ENCODE measurements at regions not wholly inside any gene's neighbourhood (a gene's known extent, or its start where the extent isn't known, plus 50 kb on each side); places are given as distances from the start of the nearest gene placed in this dataset.

DNA sequence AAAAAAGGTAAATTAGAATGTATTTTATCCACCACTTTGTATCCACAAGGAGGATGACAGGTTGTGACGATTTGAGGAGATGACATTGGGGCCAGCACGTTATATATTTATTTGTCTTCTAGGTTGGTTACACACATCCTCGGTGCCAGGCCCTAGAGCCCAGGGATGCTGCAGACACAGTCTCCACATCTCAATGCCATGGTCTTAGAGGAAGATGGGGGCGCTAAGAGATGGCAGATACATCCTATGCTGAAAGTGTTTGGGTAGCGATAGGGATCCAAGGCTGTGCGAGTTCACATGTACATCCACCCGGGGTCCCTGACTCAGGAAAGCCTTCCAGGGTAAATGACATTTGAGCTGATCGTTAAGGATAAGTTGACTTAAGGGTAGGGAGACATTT lies 193.1 kb upstream of the GSC start:
- Histone ChIP-seq H3K4me1 (peaks cover 7% of the 10 kb centered on the region; the same call in 1 of the 2 replicates), H4K20me1 (no peaks in the 10 kb centered on the region), H3K36me3 (no peaks in the 10 kb centered on the region), H3K9ac (no peak overlapping the region), H3K9me3 (no peaks in the 10 kb centered on the region), H3K27ac (no peak overlapping the region), H3K27me3 (no peaks in the 10 kb centered on the region), H3K4me3 (no peak overlapping the region), H3K4me2 (no peak overlapping the region)
- no peak for TF ChIP-seq Cebpa-rat (IDR thresholded peaks at IDR 0.05)

DNA sequence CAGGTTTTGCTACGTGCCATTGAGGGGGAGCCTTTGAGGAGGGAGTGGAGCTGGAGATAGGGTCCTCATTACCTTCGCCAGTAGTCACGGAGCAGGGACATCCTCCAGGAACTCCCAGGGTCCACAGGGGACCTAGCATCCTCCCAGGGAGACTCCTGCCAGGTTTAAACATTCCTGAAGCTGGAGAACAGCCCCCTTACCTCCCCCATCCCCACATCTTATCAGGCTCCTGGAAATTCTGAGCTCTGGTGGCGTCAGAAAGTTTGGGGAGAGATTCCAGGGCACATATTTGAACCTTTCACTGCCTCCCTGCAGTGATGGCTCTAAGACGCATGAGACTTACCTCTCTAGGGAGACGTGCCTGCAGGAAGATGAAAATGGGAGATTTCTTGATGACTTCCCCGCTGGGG lies 192.3 kb upstream of the GSC start:
- H3K27ac ChIP-seq: no peak overlapping the region
- H3K4me1 ChIP-seq: peaks cover 7% of the 10 kb centered on the region; the same call in 1 of the 2 replicates
- H3K4me2 ChIP-seq: 0 out of 2 replicates have a peak overlapping the region, but pooled peaks have one; percentile 9
- no peak for TF ChIP-seq Cebpa-rat (IDR thresholded peaks at IDR 0.05)
- no peaks in the 10 kb centered on the region for H3K27me3 ChIP-seq
- H3K9me3 ChIP-seq: no peaks in the 10 kb centered on the region
- no peaks in the 10 kb centered on the region for H4K20me1 ChIP-seq
- H3K4me3 ChIP-seq: no peak overlapping the region
- H3K9ac ChIP-seq: no peak overlapping the region
- no peaks in the 10 kb centered on the region for H3K36me3 ChIP-seq

DNA sequence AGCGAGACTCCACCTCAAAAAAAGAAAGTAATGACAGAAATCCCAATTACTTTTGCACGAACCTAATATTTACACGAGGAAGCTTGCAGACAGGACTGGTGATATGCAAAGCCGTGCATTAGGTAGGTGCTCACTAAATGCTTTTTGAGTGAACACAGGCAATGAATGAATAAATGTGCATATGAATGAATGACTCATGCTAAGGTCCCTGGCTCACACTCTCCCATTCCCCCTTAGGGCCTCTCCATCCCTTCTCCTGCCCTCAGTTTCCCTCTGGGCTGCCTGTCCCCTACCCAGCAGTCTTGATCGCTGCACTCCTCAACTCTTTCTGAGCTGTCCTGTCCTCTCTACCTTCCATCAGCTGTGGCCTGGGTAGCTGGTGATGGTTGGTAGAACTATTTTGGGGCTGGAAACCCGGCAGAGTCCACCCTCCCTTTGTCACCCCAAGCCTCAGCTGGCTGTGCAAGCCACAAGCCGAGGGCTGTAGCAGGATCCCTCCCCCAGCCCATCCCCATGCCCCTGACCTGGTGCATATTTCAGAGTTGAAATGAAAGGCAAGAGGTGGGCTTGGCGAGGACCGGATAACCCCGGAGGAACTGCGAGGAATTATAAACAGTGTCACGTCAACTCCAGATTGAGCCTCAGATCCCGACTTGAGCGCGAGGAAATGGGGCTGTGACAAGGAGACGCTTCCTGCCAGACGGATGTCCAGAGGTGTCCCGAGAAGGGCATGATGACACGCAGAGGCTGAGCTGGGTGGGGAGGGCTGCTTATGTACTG lies 191.7 kb upstream of the GSC start:
- H4K20me1 ChIP-seq: no peaks in the 10 kb centered on the region
- H3K27ac ChIP-seq: no peak overlapping the region
- no peaks in the 10 kb centered on the region for H3K9me3 ChIP-seq
- no peak overlapping the region for H3K4me3 ChIP-seq
- H3K4me2 ChIP-seq: no peak overlapping the region
- no peaks in the 10 kb centered on the region for H3K27me3 ChIP-seq
- no peak for TF ChIP-seq Cebpa-rat (IDR thresholded peaks at IDR 0.05)
- no peak overlapping the region for H3K9ac ChIP-seq
- peaks cover 10% of the 10 kb centered on the region for H3K4me1 ChIP-seq
- H3K36me3 ChIP-seq: no peaks in the 10 kb centered on the region

- Histone ChIP-seq H3K4me3 (no peak overlapping the region), H3K27ac (no peak overlapping the region), H3K4me1 (peaks cover 21% of the 10 kb centered on the region), H3K9ac (no peak overlapping the region), H3K4me2 (no peak overlapping the region), H3K27me3 (no peaks in the 10 kb centered on the region), H3K9me3 (no peaks in the 10 kb centered on the region), H4K20me1 (no peaks in the 10 kb centered on the region), H3K36me3 (no peaks in the 10 kb centered on the region)
- no peak for TF ChIP-seq Cebpa-rat (IDR thresholded peaks at IDR 0.05)
Observed at GRCh38 chr14:94960285-94961001, 190.5 kb upstream of the GSC start.

DNA sequence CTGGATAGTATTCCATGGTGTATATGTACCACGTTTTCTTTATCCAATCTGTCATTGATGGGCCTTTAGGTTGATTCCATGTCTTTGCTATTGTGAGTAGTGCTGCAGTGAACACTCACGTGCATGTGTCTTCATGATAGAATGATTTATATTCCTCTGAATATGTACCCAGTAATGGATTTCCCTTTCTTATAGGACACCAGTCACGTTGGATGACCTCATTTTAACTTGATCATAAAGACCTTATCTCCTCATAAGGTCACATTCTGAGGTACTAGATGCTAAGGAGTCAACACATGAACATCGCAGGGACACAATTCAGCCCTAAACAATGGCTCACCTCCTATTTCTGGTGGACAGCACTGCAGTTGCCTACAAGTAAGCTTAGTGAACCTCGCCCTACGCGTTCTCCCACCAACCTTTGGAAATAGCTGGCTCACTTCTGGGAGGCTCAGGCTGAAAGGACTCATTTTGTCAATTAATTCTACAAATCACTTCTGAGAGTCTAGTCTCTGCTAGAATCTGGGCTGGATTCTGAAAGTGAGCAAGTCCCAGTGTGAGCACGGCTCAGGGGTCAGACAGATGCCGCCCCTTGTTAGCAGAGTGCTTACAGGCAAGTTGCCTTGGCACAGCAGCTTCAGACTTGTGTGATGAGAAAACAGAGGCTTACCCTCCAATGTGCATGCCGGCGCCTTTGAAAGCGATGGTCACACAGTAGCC lies 183.8 kb upstream of the GSC start:
- H3K27ac ChIP-seq: no peak overlapping the region
- no peak for TF ChIP-seq Cebpa-rat (IDR thresholded peaks at IDR 0.05)

GRCh38 chr14:94952097-94952496 lies 182.2 kb upstream of the GSC start:
- Histone ChIP-seq H4K20me1 (no peaks in the 10 kb centered on the region), H3K27me3 (no peaks in the 10 kb centered on the region), H3K27ac (no peak overlapping the region), H3K4me1 (peaks cover 22% of the 10 kb centered on the region), H3K4me2 (no peak overlapping the region), H3K36me3 (no peaks in the 10 kb centered on the region), H3K9ac (no peak overlapping the region), H3K4me3 (no peak overlapping the region), H3K9me3 (no peaks in the 10 kb centered on the region)
- TF ChIP-seq Cebpa-rat (IDR thresholded peaks at IDR 0.05): no peak

More for the DNA sequence above, 183.8 kb upstream of the GSC start:
- Histone ChIP-seq H3K9ac (no peak overlapping the region), H3K4me2 (no peak overlapping the region), H3K4me1 (peaks cover 16% of the 10 kb centered on the region), H3K4me3 (no peak overlapping the region), H3K9me3 (no peaks in the 10 kb centered on the region), H3K36me3 (no peaks in the 10 kb centered on the region), H4K20me1 (no peaks in the 10 kb centered on the region), H3K27me3 (no peaks in the 10 kb centered on the region)

DNA sequence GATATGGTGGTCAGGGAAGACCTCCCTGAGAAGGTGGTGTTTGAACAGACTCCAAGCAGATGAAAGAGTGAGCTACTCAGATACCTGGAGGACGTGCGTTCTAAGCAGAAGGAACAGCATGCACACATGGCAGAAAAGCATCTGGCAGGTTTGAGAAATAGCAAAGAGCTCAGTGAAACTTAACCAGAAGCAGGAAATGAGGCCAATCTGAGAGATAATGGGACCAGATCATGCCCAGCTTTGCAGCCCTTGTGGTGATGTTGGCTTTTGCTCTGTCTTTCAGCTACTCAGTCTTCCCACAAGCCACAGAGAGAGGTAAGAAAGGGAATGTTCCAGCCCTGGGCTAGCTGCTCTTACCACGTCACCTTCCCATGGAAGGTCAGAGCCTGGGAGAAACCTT lies 176.3 kb upstream of the GSC start:
- H3K27ac ChIP-seq: peak overlapping the region; percentile 24; the same call in 1 of the 2 replicates
- no peak for TF ChIP-seq Cebpa-rat (IDR thresholded peaks at IDR 0.05)

GRCh38 chr14:94945615-94946014 lies 175.7 kb upstream of the GSC start:
- Histone ChIP-seq H3K4me2 (peak overlapping the region; percentile 61), H3K36me3 (no peaks in the 10 kb centered on the region), H3K27me3 (no peaks in the 10 kb centered on the region), H3K9me3 (0 out of 2 replicates have a peak, but pooled peaks cover 4% of the 10 kb centered on the region), H3K4me3 (no peak overlapping the region), H3K27ac (no peak overlapping the region), H3K9ac (no peak overlapping the region), H3K4me1 (peaks cover 37% of the 10 kb centered on the region), H4K20me1 (no peaks in the 10 kb centered on the region)
- no peak for TF ChIP-seq Cebpa-rat (IDR thresholded peaks at IDR 0.05)

More for the DNA sequence above, 176.3 kb upstream of the GSC start:
- no peaks in the 10 kb centered on the region for H3K36me3 ChIP-seq
- H3K4me2 ChIP-seq: peak overlapping the region; percentile 61
- no peak overlapping the region for H3K4me3 ChIP-seq
- H3K9ac ChIP-seq: no peak overlapping the region
- H3K9me3 ChIP-seq: 0 out of 2 replicates have a peak, but pooled peaks cover 4% of the 10 kb centered on the region
- peaks cover 31% of the 10 kb centered on the region for H3K4me1 ChIP-seq
- H3K27me3 ChIP-seq: no peaks in the 10 kb centered on the region
- H4K20me1 ChIP-seq: no peaks in the 10 kb centered on the region

GRCh38 chr14:94944636-94945258 lies 174.8 kb upstream of the GSC start:
- Histone ChIP-seq H3K36me3 (no peaks in the 10 kb centered on the region), H3K9ac (no peak overlapping the region), H3K9me3 (0 out of 2 replicates have a peak, but pooled peaks cover 4% of the 10 kb centered on the region), H3K4me2 (peak overlapping the region; percentile 61; the same call in 1 of the 2 replicates), H3K4me1 (peaks cover 41% of the 10 kb centered on the region), H3K4me3 (no peak overlapping the region), H4K20me1 (no peaks in the 10 kb centered on the region), H3K27me3 (no peaks in the 10 kb centered on the region), H3K27ac (no peak overlapping the region)
- TF ChIP-seq Cebpa-rat (IDR thresholded peaks at IDR 0.05): no peak
